Ishikawa (cell line): ENCODE measurements at regions not wholly inside any gene's neighbourhood (a gene's known extent, or its start where the extent isn't known, plus 50 kb on each side); places are given as distances from the start of the nearest gene placed in this dataset.

Experiments used
- CEBPB ChIP-seq: IDR thresholded peaks from 2 replicates; pipeline ENCODE4 v1.6.1; 2012
- CREB1 ChIP-seq: IDR thresholded peaks from 2 replicates; pipeline ENCODE4 v1.6.1; 2012; ENCODE audit warnings: low read depth
- EGR1 ChIP-seq: IDR thresholded peaks from 2 replicates; pipeline ENCODE4 v1.6.1; 2012
- EP300 ChIP-seq: IDR thresholded peaks from 2 replicates; pipeline ENCODE4 v1.6.1; 2012; ENCODE audit warnings: borderline replicate concordance
- RAD21 ChIP-seq: IDR thresholded peaks from 2 replicates; pipeline ENCODE4 v1.6.1; 2012; ENCODE audit warnings: low read depth
- REST ChIP-seq: IDR thresholded peaks from 2 replicates; pipeline ENCODE4 v1.6.1; 2012; ENCODE audit warnings: low read depth, mild to moderate bottlenecking
- TAF1 ChIP-seq: IDR thresholded peaks from 2 replicates; pipeline ENCODE4 v1.6.1; 2012; ENCODE audit warnings: low read depth, mild to moderate bottlenecking
- TCF12 ChIP-seq: IDR thresholded peaks from 2 replicates; pipeline ENCODE4 v1.6.1; 2012; ENCODE audit warnings: low read depth
- USF1 ChIP-seq: IDR thresholded peaks from 2 replicates; pipeline ENCODE4 v1.6.1; 2012
- YY1 ChIP-seq: IDR thresholded peaks from 2 replicates; pipeline ENCODE4 v1.6.1; 2012; ENCODE audit warnings: low read depth

- TF ChIP-seq REST (no peak), CEBPB (no peak), TAF1 (no peak), EP300 (no peak), YY1 (no peak), RAD21 (no peak), TCF12 (no peak), USF1 (no peak), EGR1 (no peak), CREB1 (no peak)
Measured at GRCh38 chr19:30116530-30116929, 174.5 kb downstream of the URI1 start.
